Astrocyte (in vitro differentiated cells and primary cell): ENCODE measurements at regions not wholly inside any gene's neighbourhood (a gene's known extent, or its start where the extent isn't known, plus 50 kb on each side); places are given as distances from the start of the nearest gene placed in this dataset.
A peak's percentile ranks its signal among the peaks of the same experiment; 100 is the strongest.

ENCODE experiments used
- CTCF ChIP-seq: IDR thresholded peaks from 2 replicates; pipeline ENCODE4 v1.5.1; 2011; ENCODE audit warnings: low read depth, mild to moderate bottlenecking, inconsistent platforms, low read length, moderate library complexity; ENCODE audit not compliant: insufficient read depth
- EZH2 ChIP-seq: IDR thresholded peaks from 2 replicates; pipeline ENCODE4 v1.6.1; 2012; ENCODE audit warnings: mild to moderate bottlenecking, low read length, inconsistent platforms; ENCODE audit not compliant: insufficient read depth

- no peak for TF ChIP-seq CTCF
- peak; percentile 29 for TF ChIP-seq EZH2
Observed at GRCh38 chr15:96416934-96417759, 86.6 kb downstream of the NR2F2 start.
